DOHH2 (cell line): ENCODE measurements at regions not wholly inside any gene's neighbourhood (a gene's known extent, or its start where the extent isn't known, plus 50 kb on each side); places are given as distances from the start of the nearest gene placed in this dataset.

Experiments used
- CTCF ChIP-seq: fragments of 200-600 bp; sonication (generic); IDR thresholded peaks from one replicate; pipeline ENCODE4 v1.5.1; 2014; ENCODE audit warnings: antibody characterized with exemption, mild to moderate bottlenecking, low read depth, low read length; ENCODE audit not compliant: poor library complexity, severe bottlenecking
- EZH2phosphoT487 ChIP-seq: fragments of 200-600 bp; sonication (generic); IDR thresholded peaks from 2 replicates; pipeline ENCODE4 v1.6.1; 2017; ENCODE audit warnings: borderline replicate concordance, mild to moderate bottlenecking, antibody characterized with exemption, low read length, moderate library complexity, mixed read lengths

GRCh38 chr4:128449251-128449650 lies 161.6 kb upstream of the PGRMC2 start:
- TF ChIP-seq CTCF (no peak), EZH2phosphoT487 (no peak)
